Sigmoid colon (tissue), 6 donors: ENCODE measurements at regions not wholly inside any gene's neighbourhood (a gene's known extent, or its start where the extent isn't known, plus 50 kb on each side); places are given as distances from the start of the nearest gene placed in this dataset.

ENCODE experiments used
- DNase-seq: peaks from one replicate; pipeline ENCODE4 v3.0.0-alpha.2; 2019
- H3K27ac ChIP-seq, 4 donors: fragments of 200-600 bp; sonication (generic); one replicate each; pipeline ENCODE4 v1.5.1; 2016 to 2019; ENCODE audit warnings: mild to moderate bottlenecking in 1 of 4
- H3K27me3 ChIP-seq, 3 donors: fragments of 200-600 bp; sonication (generic); one replicate each; pipeline ENCODE4 v1.5.1; 2019; ENCODE audit warnings: mild to moderate bottlenecking in 1 of 3
- H3K36me3 ChIP-seq, 4 donors: fragments of 200-600 bp; sonication (generic); one replicate each; pipeline ENCODE4 v1.5.1; 2016 to 2019
- H3K4me1 ChIP-seq, 4 donors: fragments of 200-600 bp; sonication (generic); one replicate each; pipeline ENCODE4 v1.5.1; 2017 to 2019
- H3K4me3 ChIP-seq, 4 donors: fragments of 200-600 bp; sonication (generic); one replicate each; pipeline ENCODE4 v1.5.1; 2017 to 2019; ENCODE audit warnings: mild to moderate bottlenecking in 2 of 4, moderate library complexity in 1 of 4
- H3K9me3 ChIP-seq, 4 donors: fragments of 200-600 bp in 3 of 4; sonication (generic) in 3 of 4; one replicate each; pipeline versions ENCODE4 v1.5.1 to v1.6.1; 2013 to 2019
- EP300 ChIP-seq, 4 donors: sonication (generic); formaldehyde crosslinking; IDR thresholded peaks; one replicate each; pipeline ENCODE4 v1.6.1; 2017; ENCODE audit warnings: antibody characterized with exemption in 4 of 4
- POLR2A ChIP-seq, 2 donors: fragments of 450-650 bp; IDR thresholded peaks; one replicate each; pipeline ENCODE4 v1.6.1; 2016; ENCODE audit warnings: antibody characterized with exemption in 2 of 2, mild to moderate bottlenecking in 2 of 2, moderate library complexity in 2 of 2
- POLR2AphosphoS5 ChIP-seq, 4 donors: sonication (generic); formaldehyde crosslinking; IDR thresholded peaks; one replicate each; pipeline ENCODE4 v1.6.1; 2017; ENCODE audit warnings: antibody characterized with exemption in 4 of 4
- WGBS, 2 donors: extraction: QIAGEN DNeasy Blood & Tissue Kit; methylation state at CpG; one replicate each; pipeline ENCODE4 v1.1.7; 2013; 5-methylcytosine and 5-hydroxymethylcytosine counted together
- intact Hi-C: fragments of 100-400 bp; cut with DNase I; formaldehyde crosslinking; loops from one replicate; pipeline ENCODE4 v1.15.1; 2023
- TF ChIP-seq, protein P1 (sequence below), 4 experiments: fragments of 450-650 bp in 3 of 4; fragments of 200-600 bp in 1 of 4; IDR thresholded peaks; one replicate each; pipeline ENCODE4 v1.5.1; 2016 to 2019; ENCODE audit warnings: antibody characterized with exemption in 4 of 4, mild to moderate bottlenecking in 3 of 4, moderate library complexity in 2 of 4
- donor health status: healthy with polysubstance abuse.
- donor health status: healthy.

DNA sequence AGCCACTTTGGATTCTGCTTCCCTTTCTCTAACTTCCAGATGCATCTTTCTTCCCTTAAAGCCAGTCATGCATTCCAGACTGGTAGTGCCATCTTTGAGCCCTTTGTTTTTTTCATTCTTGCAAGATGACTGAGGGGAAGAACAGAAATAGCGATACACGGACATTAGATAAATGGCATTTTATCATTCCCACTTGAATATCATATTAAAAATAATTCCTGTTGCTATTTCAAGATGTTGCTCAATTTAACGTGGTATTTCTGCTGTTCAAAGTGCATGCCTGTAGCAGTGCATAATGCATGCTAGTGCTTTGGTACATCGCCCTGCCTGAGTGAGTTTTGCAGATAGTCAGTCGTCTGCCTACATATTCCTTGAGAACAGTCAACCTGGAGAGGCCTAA lies 140.6 kb upstream of the FRY start:
- intact Hi-C loops = no loop called here
- Histone ChIP-seq H3K9me3 (no peaks in the 10 kb centered on the region), H3K4me3 (no peak overlapping the region), H3K36me3 (no peaks in the 10 kb centered on the region), H3K27me3 (no peaks in the 10 kb centered on the region), H3K27ac (no peak overlapping the region), H3K4me1 (peaks cover 0 to 4% (median 1%) of the 10 kb centered on the region in 4 donors)
- no peak for DNase-seq
- TF ChIP-seq, protein P1, sequence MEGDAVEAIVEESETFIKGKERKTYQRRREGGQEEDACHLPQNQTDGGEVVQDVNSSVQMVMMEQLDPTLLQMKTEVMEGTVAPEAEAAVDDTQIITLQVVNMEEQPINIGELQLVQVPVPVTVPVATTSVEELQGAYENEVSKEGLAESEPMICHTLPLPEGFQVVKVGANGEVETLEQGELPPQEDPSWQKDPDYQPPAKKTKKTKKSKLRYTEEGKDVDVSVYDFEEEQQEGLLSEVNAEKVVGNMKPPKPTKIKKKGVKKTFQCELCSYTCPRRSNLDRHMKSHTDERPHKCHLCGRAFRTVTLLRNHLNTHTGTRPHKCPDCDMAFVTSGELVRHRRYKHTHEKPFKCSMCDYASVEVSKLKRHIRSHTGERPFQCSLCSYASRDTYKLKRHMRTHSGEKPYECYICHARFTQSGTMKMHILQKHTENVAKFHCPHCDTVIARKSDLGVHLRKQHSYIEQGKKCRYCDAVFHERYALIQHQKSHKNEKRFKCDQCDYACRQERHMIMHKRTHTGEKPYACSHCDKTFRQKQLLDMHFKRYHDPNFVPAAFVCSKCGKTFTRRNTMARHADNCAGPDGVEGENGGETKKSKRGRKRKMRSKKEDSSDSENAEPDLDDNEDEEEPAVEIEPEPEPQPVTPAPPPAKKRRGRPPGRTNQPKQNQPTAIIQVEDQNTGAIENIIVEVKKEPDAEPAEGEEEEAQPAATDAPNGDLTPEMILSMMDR (IDR thresholded peaks at IDR 0.05) = no peak
- no peak for TF ChIP-seq POLR2AphosphoS5 (IDR thresholded peaks at IDR 0.05)
- no peak for TF ChIP-seq EP300 (IDR thresholded peaks at IDR 0.05)
- TF ChIP-seq POLR2A (IDR thresholded peaks at IDR 0.05) = no peak
- WGBS, 2 donors = 86 to 88% methylated on average over 5 of the region's 5 CpGs

GRCh38 chr13:31891472-31891871 lies 140.1 kb upstream of the FRY start:
- Histone ChIP-seq H3K4me3 (no peak overlapping the region), H3K27ac (no peak overlapping the region), H3K36me3 (no peaks in the 10 kb centered on the region), H3K9me3 (no peaks in the 10 kb centered on the region), H3K27me3 (no peaks in the 10 kb centered on the region), H3K4me1 (no peaks in the 10 kb centered on the region)
- TF ChIP-seq EP300 (IDR thresholded peaks at IDR 0.05) (no peak), POLR2AphosphoS5 (IDR thresholded peaks at IDR 0.05) (no peak), POLR2A (IDR thresholded peaks at IDR 0.05) (no peak)
- TF ChIP-seq, protein P1 (IDR thresholded peaks at IDR 0.05) = no peak
- WGBS, 2 donors = 63 to 72% methylated on average over 2 of the region's 2 CpGs
- no peak for DNase-seq
- intact Hi-C loops = no loop called here

GRCh38 chr13:31894931-31895330 lies 136.6 kb upstream of the FRY start:
- no peak for DNase-seq
- H3K27me3 ChIP-seq = no peaks in the 10 kb centered on the region
- no peaks in the 10 kb centered on the region for H3K4me1 ChIP-seq
- no peaks in the 10 kb centered on the region for H3K36me3 ChIP-seq
- TF ChIP-seq POLR2A (IDR thresholded peaks at IDR 0.05) (no peak), POLR2AphosphoS5 (IDR thresholded peaks at IDR 0.05) (no peak), EP300 (IDR thresholded peaks at IDR 0.05) (no peak)
- TF ChIP-seq, protein P1 (IDR thresholded peaks at IDR 0.05) = no peak
- H3K27ac ChIP-seq = no peak overlapping the region
- intact Hi-C loops = no loop called here
- 45 to 72% methylated on average over 1 of the region's 1 CpG for WGBS, 2 donors
- H3K9me3 ChIP-seq = no peaks in the 10 kb centered on the region
- no peak overlapping the region for H3K4me3 ChIP-seq

DNA sequence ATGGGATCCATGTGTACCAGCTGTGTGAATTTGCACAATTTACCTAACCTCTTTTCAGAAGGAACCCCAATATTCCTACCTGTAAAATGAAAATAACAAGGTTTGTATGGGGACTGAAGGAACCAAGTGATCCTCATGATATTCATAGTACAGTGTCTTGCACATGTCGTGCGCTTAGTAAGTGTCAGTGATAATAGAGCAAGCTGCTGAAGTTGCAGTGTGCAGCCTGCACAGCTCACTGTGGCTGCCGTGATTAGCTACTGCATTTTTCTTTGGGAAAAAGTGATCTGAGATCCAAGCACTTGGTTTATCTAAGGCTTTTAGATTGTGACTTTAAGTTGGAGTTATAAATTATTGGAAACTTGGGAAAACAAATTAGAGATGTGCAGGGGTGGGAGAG lies 135.9 kb upstream of the FRY start:
- Histone ChIP-seq H3K4me1 (no peaks in the 10 kb centered on the region), H3K36me3 (no peaks in the 10 kb centered on the region), H3K9me3 (no peaks in the 10 kb centered on the region), H3K27me3 (no peaks in the 10 kb centered on the region), H3K27ac (no peak overlapping the region), H3K4me3 (no peak overlapping the region)
- TF ChIP-seq POLR2A (IDR thresholded peaks at IDR 0.05) = no peak
- WGBS, 2 donors = 93% methylated on average over 3 of the region's 3 CpGs
- intact Hi-C loops = no loop called here
- DNase-seq = no peak

DNA sequence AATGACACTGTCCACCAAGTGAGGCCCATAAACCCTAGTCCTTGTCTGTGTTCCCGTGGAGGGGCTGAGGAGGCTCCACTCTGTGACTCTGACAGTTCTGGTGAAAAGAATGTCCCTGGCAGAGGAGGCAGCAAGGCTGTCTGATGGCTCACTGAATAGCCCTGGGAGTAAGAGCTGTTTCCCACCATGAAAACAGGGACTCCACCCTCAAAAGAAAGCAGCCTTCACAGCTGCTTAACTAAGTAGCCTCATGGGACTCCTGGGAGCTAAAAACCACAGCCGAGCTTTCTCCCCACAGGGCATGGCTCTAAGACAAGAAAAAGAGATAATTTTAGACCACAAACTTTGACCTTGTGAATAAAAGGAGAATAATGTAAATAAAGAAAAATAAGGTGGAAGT lies 135.1 kb upstream of the FRY start:
- intact Hi-C loops = no loop called here
- no peak overlapping the region for H3K4me3 ChIP-seq
- WGBS, 2 donors = 24 to 36% methylated on average over 2 of the region's 2 CpGs
- no peaks in the 10 kb centered on the region for H3K27me3 ChIP-seq
- H3K9me3 ChIP-seq = no peaks in the 10 kb centered on the region
- DNase-seq = no peak
- H3K4me1 ChIP-seq = no peaks in the 10 kb centered on the region
- TF ChIP-seq, protein P1 (IDR thresholded peaks at IDR 0.05) = no peak
- no peak for TF ChIP-seq POLR2A (IDR thresholded peaks at IDR 0.05)
- TF ChIP-seq EP300 (IDR thresholded peaks at IDR 0.05) = no peak
- no peak for TF ChIP-seq POLR2AphosphoS5 (IDR thresholded peaks at IDR 0.05)
- H3K36me3 ChIP-seq = no peaks in the 10 kb centered on the region
- H3K27ac ChIP-seq = no peak overlapping the region
